GM21423 (cell line): ENCODE measurements at regions not wholly inside any gene's neighbourhood (a gene's known extent, or its start where the extent isn't known, plus 50 kb on each side); places are given as distances from the start of the nearest gene placed in this dataset.

Experiments used
- ATAC-seq: cut with Tn5 transposase; IDR thresholded peaks from one replicate; pipeline ENCODE4 v1.9.1; 2021; ENCODE audit warnings: mild to moderate bottlenecking, moderate library complexity; ENCODE audit not compliant: unreplicated experiment

- ATAC-seq: no peak
Measured at GRCh38 chr20:6265204-6265904, 142.5 kb upstream of the FERMT1 start.

GRCh38 chr20:6253396-6253795 lies 130.6 kb upstream of the FERMT1 start:
- ATAC-seq: no peak

- no peak for ATAC-seq
Measured at GRCh38 chr20:6245436-6245835, 122.6 kb upstream of the FERMT1 start.

- no peak for ATAC-seq
Measured at GRCh38 chr20:6241591-6241990, 118.8 kb upstream of the FERMT1 start.

GRCh38 chr20:6240059-6240458 lies 117.2 kb upstream of the FERMT1 start:
- no peak for ATAC-seq

- ATAC-seq: no peak
Measured at GRCh38 chr20:6238421-6238820, 115.6 kb upstream of the FERMT1 start.

- ATAC-seq: no peak
Measured at GRCh38 chr20:6235510-6235909, 112.7 kb upstream of the FERMT1 start.

- ATAC-seq: no peak
Measured at GRCh38 chr20:6232436-6232835, 109.6 kb upstream of the FERMT1 start.

- no peak for ATAC-seq
Measured at GRCh38 chr20:6231556-6231955, 108.7 kb upstream of the FERMT1 start.

- ATAC-seq: no peak
Measured at GRCh38 chr20:6228302-6228843, 105.5 kb upstream of the FERMT1 start.

- ATAC-seq: no peak
Measured at GRCh38 chr20:6213311-6213710, 90.5 kb upstream of the FERMT1 start.

- ATAC-seq: no peak
Measured at GRCh38 chr20:6212903-6213302, 90.1 kb upstream of the FERMT1 start.

GRCh38 chr20:6209093-6209492 lies 86.3 kb upstream of the FERMT1 start:
- ATAC-seq: no peak

GRCh38 chr20:6200092-6200491 lies 77.3 kb upstream of the FERMT1 start:
- ATAC-seq: no peak

- no peak for ATAC-seq
Measured at GRCh38 chr20:6185268-6185667, 62.4 kb upstream of the FERMT1 start.

- no peak for ATAC-seq
Measured at GRCh38 chr20:6184086-6184485, 61.3 kb upstream of the FERMT1 start.

GRCh38 chr20:6180531-6180930 lies 57.7 kb upstream of the FERMT1 start:
- no peak for ATAC-seq

- no peak for ATAC-seq
Measured at GRCh38 chr20:6178537-6178936, 55.7 kb upstream of the FERMT1 start.

- no peak for ATAC-seq
Measured at GRCh38 chr20:6173481-6173880, 50.7 kb upstream of the FERMT1 start.
